ENCODE measurements at regions not wholly inside any gene's neighbourhood (a gene's known extent, or its start where the extent isn't known, plus 50 kb on each side); places are given as distances from the start of the nearest gene placed in this dataset.

GRCh38 chr2:47640356-47640755 lies 69.6 kb upstream of the KCNK12 start:
- TF ChIP-seq CTCF (IDR thresholded peaks at IDR 0.05) (no peak), POLR2A (IDR thresholded peaks at IDR 0.05) (no peak), POLR2AphosphoS5 (IDR thresholded peaks at IDR 0.05) (no peak)
